ENCODE measurements at regions not wholly inside any gene's neighbourhood (a gene's known extent, or its start where the extent isn't known, plus 50 kb on each side); places are given as distances from the start of the nearest gene placed in this dataset.

GRCh38 chr1:230011333-230012092, 55.5 kb upstream of the GALNT2 start:
- WGBS, 4 donors, result 59 to 74% (median 68%) methylated on average over 6 of the region's 6 CpGs
- TF ChIP-seq POLR2A (IDR thresholded peaks at IDR 0.05) (no peak), CTCF (IDR thresholded peaks at IDR 0.05) (no peak)
- no peak overlapping the region for H3K27ac ChIP-seq

GRCh38 chr1:230012093-230012393, 55.0 kb upstream of the GALNT2 start:
- no peak overlapping the region for H3K27ac ChIP-seq
- H3K9me3 ChIP-seq (replicated peaks in 1 of 3), result no peaks in the 10 kb centered on the region
- no peak for TF ChIP-seq POLR2A (IDR thresholded peaks at IDR 0.05)
- no peak for TF ChIP-seq CTCF (IDR thresholded peaks at IDR 0.05)
- no peaks in the 10 kb centered on the region for H3K27me3 ChIP-seq
- no peaks in the 10 kb centered on the region for H3K36me3 ChIP-seq (replicated peaks in 1 of 2)
- intact Hi-C loops (cut with DNase I), result no loop called here
- H3K4me3 ChIP-seq, result no peak overlapping the region
- no peak for DNase-seq
- H3K4me1 ChIP-seq (replicated peaks in 1 of 2), result peaks cover 5 to 17% of the 10 kb centered on the region in 2 donors

More at GRCh38 chr1:230011333-230012092, 55.5 kb upstream of the GALNT2 start:
- intact Hi-C loops (cut with DNase I), result no loop called here
- H3K36me3 ChIP-seq (replicated peaks in 1 of 2), result no peaks in the 10 kb centered on the region
- no peak for DNase-seq
- H3K4me1 ChIP-seq (replicated peaks in 1 of 2), result peaks cover 5 to 17% of the 10 kb centered on the region in 2 donors
- H3K27me3 ChIP-seq, result no peaks in the 10 kb centered on the region
- no peaks in the 10 kb centered on the region for H3K9me3 ChIP-seq (replicated peaks in 1 of 3)
- H3K4me3 ChIP-seq, result no peak overlapping the region

GRCh38 chr1:230012741-230013140, 54.3 kb upstream of the GALNT2 start:
- 90 to 95% (median 92%) methylated on average over 5 of the region's 5 CpGs for WGBS, 4 donors
- H3K4me3 ChIP-seq, result no peak overlapping the region

GRCh38 chr1:230016159-230016558, 50.9 kb upstream of the GALNT2 start:
- Histone ChIP-seq H3K9me3 (replicated peaks in 1 of 3) (no peaks in the 10 kb centered on the region), H3K36me3 (replicated peaks in 1 of 2) (no peaks in the 10 kb centered on the region), H3K27ac (no peak overlapping the region), H3K4me1 (replicated peaks in 1 of 2) (peaks cover 0 to 9% of the 10 kb centered on the region in 2 donors), H3K4me3 (no peak overlapping the region), H3K27me3 (no peaks in the 10 kb centered on the region)
- intact Hi-C loops (cut with DNase I), result no loop called here
- WGBS, 4 donors, result 81 to 90% (median 82%) methylated on average over 5 of the region's 5 CpGs
- no peak for DNase-seq
- TF ChIP-seq POLR2A (IDR thresholded peaks at IDR 0.05) (no peak), CTCF (IDR thresholded peaks at IDR 0.05) (no peak)

More at GRCh38 chr1:230012741-230013140, 54.3 kb upstream of the GALNT2 start:
- Histone ChIP-seq H3K9me3 (replicated peaks in 1 of 3) (no peaks in the 10 kb centered on the region), H3K27ac (no peak overlapping the region), H3K27me3 (no peaks in the 10 kb centered on the region), H3K36me3 (replicated peaks in 1 of 2) (no peaks in the 10 kb centered on the region), H3K4me1 (replicated peaks in 1 of 2) (peaks cover 5 to 17% of the 10 kb centered on the region in 2 donors)
- no peak for TF ChIP-seq POLR2A (IDR thresholded peaks at IDR 0.05)
- no peak for TF ChIP-seq CTCF (IDR thresholded peaks at IDR 0.05)
- intact Hi-C loops (cut with DNase I), result no loop called here
- no peak for DNase-seq
